ENCODE measurements at regions not wholly inside any gene's neighbourhood (a gene's known extent, or its start where the extent isn't known, plus 50 kb on each side); places are given as distances from the start of the nearest gene placed in this dataset.

DNA sequence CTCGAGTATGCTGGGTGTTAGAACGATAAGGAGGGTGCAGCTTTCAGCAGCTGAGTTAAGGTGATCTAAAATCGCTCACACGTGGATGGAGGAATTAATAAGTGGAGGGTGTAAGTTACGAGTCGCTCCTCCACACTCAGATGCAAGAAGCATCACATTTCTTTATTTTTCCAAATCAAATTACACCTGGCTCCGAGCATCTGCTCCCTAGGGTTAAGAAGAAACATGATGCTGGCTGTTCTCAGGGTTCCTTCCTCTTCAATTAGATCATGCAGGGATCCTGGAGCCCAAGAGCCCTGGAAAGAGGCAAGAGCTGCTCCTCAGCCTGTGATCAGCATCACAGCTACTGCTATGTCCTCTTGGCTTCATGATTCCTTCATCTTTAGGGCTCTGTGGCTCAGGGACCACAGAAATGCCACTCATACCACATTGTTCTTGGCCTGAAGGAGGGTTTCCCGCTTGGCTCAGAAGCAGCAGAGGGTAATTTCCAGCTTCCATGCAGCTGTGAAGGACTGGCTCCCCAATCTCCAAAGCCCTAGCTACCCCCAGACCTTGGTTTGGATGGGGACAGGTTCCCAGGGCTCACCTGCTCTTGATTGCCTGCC is 235.9 kb upstream of the ZNF32 start:
- no peak for DNase-seq

DNA sequence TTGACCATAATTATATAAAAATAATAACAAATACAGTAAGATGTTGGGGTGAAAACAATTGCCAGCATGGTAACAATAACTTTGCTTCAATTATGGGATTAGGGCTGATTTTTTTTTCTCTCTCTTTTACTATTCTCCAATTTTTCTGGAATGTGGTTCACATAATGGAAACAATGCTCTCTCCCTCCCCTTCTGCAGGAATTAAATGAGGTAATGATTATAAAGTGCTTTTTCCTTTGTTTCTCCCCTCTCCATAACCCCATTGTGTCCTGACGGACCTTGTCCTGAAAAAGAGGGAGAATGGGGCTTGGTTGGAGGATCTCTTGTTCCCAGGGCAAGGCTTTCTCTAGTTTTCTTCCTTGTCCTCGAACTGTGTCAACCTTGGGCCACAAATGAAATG is 234.0 kb upstream of the ZNF32 start:
- no peak for DNase-seq

DNA sequence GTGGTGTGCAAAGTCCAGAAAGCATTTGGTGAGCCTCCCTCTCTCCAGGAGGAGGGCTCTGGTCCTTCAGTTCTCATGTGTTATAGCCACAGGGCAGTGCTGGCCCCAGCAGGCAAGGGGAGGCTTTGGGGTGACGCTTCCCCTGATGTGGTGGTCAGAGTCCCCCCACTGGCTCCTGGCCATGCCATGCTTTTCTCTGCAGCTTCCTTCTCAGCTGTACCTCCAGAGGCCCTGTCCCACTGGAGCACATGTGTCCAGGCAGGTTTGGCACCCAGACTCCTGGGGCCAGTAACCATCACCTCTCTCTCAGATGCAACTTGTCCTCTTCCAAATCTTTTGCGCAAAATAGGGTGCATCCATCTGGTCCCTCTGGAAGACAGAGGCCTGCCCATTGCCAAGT is 233.0 kb upstream of the ZNF32 start:
- DNase-seq = no peak

DNA sequence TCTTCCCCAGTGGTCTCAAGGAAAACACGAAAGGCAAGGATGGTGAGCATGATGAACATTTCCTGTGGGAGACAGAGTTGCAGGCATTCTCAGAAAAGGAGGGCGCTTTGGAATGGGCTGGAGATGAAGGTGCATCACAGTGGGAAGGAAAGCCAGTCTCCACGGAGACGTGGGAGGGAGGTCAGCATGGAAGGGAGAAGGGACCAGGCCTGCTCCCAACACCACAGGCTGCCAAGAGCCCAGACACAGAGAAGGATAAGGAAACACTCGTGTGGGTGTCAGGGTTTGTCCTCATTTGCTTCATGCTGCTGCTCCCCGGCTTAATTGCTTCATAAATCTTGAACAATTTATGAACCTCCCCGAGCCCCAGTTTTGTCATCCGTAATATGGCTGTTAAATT is 231.5 kb upstream of the ZNF32 start:
- DNase-seq = no peak

DNA sequence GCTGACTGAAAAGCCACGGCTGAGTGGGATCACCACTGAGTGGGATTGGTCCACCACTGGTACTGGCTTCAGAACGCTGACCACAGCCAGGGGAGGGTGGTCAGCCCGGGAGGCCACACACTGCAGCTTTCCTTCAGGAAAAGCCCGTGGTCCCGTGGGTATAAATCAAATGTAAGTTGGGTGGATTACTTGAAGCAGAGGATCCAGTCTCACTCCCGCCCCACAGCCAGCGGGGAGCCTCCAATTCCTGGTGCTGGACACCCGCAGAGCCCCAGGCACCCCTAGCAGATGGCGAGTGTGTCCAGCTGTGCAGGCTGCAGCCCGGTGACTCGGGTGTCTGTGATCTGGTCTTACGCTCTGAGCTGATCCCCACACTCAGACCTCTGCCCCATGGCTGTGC is 231.1 kb upstream of the ZNF32 start:
- DNase-seq = no peak

DNA sequence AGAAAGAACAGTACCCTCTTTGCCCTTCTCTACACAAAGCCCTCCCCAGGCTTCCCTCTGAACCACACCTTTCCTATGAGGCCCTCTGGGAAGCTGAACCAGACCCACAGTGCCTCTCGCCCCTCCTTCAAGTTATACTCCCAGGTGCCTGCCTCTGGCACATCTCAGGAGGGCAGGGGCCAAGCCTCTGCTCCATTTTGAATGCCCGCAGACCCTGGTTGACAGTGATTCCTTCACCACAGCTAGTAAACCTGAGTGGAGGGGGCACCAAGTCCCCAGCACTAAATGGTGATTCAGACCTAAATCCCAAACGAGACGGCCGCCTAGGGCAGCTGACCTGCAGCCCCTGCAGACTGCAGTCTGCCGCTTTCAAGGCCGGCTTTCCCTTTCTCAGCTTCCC is 230.5 kb upstream of the ZNF32 start:
- DNase-seq = no peak

DNA sequence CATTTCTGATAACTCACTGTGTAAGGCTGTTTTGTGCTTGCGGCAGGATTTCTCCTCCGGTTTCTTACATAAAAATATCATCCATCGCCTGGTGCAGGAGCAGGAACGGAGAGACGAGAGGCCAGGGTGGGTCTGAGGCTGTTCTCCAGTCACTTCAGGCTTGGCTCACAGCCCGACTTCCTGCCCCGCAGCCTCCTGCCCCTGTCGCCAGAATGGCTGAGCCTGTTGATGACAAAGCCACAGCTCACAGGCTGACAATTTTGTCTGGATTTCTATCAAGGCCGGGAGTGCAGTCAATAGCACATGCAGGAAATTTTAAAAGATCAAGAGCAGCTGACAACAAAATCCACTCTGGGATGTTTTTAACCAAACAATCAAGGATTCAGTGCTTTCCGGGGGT is 229.7 kb upstream of the ZNF32 start:
- no peak for DNase-seq

DNA sequence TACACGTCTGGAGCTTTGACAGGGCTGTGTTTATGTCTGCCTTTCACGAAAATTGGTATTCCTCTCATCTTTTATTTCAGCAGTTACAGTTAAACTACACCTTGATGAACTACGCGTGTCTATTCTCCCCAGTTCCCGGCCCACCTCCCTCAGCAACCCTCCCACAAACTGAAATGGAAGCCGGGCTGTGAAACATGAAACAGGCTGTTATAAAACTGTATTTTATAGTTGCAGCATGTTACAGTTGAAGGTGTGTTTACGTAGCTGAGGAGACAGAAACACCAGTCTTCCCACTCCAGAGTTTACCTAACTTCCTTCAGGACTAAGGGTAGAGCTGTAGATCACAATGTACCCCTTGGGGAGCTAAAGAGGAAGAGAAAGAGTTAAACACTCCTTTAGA is 228.3 kb upstream of the ZNF32 start:
- DNase-seq = no peak

DNA sequence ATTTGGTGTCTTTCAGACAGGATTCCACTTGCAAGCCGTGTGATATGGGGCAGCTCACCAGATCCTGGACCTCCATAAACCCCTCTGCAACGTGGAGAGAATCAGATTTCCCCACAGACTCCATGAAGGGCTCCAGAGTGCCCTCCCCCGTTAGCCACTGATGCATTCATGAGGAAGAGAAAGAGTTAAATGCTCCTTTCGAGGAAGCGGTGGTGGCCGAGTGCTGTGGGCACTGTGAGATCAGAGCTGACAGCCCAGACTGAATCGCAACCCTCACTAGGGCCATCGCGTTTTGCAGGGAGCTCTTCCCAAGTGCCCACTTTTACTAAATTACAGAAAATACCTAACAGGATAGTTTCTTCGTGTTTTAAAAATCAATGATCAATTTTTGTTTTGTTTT is 226.3 kb upstream of the ZNF32 start:
- DNase-seq = no peak

DNA sequence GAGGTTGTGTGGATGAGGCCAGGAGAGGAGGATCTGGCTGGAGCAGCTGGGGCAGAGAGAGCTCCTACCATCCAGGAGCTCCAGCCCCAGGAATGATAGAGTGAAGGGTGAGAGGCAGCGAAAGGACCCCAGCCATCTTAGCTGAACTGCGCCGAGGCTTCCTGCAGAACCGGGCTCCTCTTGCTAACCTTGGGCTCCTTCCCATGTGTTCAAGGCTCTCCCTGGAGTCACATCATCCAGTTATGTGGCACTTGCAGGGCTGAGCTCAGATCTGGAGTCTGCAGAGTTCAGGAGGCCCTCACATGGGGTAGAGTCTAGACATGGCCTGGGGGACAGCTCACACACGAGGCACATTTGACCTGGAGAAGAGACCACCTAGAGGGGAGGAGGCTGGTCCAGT is 225.0 kb upstream of the ZNF32 start:
- DNase-seq = no peak

DNA sequence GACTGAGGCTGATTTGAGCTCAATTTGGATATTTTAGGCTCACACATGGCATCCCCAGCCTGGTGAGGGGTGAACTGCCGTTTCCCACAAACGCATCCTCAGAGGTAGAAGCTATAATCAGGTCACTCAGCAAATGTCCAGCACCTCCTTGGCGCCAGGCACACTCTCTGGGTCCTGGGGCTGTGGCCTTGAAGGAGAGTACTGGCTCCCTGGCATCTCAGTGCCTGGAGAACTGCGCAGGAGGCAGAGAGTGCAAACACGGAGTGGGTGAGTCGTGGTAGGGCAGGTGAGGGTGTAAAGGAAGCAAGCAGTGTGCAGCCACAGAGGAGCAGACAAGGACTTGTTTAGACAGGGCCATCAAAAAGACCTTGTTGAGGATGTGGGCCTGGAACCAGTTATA is 224.0 kb upstream of the ZNF32 start:
- DNase-seq = no peak

DNA sequence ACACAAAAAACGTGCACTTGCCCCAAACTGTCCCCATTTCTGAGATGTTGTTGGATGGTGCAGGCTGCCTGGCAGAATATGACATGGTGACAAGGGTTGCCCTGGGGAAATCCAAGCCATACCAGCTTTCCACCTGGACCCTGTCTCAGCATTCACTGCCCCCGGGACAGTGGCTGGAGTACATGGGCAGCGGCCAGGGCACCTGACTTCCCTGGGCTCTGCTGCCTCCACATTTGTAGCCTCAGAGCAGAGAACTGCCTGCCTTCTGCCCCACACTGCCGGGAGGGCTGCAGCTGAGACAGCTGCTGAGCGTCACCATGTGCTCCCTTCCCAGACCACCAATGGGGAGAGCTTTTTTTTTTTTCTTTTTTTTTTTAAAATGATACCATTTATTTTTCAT is 222.9 kb upstream of the ZNF32 start:
- DNase-seq = no peak

DNA sequence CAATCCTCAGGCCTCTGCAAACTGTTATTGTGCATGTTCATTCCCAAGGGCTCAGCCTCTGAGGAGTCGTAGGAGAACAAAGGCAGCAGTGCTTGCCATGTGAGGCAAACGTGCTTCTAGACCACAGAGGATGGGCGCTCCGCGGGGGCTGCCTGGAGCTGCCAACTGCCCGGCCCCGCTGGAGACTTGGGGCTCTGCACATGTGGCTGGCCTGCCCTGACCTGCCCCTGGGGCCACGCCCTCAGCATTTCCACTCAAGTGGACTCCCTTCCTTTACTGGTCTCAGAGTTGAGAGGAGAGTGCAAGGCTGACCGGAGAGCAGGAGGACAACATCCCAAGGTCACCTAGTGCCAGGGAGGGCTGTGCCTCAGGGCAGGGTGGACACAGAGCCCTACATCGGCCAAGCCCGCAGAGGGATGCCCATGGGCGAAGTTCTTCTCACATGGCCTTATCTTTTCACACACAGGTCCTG is 222.3 kb upstream of the ZNF32 start:
- no peak for DNase-seq

DNA sequence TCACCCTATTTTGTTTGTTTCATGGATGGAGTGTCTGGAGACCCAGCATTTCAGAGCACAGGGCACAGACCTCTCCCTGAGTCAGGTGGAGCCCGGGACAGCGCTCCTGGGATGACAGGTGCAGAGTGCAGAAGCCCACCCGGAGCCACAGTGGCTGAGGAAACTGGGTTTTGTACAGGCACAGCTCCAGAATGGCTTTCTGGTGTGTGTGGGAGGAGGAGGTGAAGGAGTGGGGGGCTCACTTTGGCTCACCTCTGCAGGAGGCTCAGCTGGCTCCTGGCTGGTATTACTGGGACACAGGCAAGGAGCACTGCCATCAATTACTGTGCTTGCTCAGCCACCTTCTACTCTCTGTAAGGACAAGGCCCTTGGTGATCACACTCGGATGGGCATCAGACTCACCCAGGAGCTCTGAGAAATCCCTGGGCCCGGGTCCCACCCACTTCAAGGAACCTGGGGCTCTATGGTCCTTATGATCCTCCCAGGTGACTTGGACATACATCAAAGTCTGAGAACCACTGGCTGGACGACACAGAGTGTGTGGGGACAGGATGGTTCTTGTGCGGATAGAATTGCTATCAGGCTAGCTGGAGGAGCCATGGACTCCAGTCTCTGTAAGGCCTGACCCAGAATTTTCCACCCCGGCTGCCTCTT is 221.1 kb upstream of the ZNF32 start:
- no peak for DNase-seq

DNA sequence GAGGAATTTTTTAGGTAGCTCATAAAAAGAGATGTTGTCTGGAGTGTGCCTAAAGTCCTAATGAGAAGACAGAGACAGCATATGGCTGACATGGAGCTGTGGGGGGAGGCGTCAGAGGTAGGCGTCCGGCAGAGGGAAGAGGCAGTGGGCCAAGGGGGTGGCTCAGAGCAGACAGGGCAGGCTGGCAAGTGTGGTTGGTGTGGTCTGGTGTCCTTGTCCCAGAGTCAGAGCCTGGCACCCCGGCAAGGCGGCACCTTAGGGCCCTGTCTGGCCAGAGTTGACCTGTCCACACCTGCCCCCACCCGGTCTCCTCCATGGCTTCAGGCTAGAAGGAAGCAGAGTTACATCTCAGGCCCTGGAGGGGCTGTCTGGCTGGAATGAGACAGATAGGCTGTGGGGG is 220.3 kb upstream of the ZNF32 start:
- DNase-seq = no peak

DNA sequence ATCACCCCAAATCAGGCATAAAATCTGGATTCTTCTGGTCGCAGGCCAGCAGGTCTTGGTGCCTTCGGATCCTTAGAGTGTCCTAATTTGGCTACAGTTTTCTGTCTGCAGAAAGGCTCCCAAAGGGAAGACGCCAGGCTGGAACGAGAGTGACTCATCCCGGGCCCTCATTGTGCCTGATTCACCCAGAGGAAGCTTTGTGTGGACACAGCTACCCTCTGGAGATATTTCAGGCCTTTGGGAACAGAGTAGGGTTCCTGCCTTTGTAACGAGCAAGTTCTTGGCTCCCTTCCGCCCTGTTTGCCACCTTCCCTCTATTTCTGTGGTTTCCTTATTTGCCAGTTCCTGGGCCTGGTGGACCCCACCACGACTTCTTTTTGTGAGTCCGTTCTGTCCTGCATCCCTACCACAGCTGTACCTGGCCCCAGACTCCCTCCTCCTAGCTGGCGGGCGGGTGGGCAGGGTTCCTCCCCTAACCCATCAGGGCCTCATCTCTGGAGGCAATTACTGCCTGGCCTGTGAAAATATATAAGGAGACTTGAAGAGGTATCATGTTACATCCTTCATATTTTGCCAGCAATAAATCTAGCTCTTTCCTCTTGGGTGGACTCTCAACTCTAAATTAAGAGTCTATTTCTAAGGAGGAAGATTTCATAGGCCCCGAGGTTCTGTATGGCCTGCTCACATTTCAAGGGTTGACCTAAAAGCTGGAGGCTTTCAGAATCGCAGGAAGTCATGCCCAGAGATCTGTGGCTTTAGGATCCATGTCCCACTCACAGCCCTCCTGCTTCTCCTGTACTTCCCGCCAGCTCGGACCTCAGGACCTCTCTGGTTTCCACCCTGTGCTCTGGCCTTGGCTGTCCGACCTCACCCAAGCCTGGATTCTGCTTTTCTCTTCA is 219.2 kb upstream of the ZNF32 start:
- DNase-seq = no peak

DNA sequence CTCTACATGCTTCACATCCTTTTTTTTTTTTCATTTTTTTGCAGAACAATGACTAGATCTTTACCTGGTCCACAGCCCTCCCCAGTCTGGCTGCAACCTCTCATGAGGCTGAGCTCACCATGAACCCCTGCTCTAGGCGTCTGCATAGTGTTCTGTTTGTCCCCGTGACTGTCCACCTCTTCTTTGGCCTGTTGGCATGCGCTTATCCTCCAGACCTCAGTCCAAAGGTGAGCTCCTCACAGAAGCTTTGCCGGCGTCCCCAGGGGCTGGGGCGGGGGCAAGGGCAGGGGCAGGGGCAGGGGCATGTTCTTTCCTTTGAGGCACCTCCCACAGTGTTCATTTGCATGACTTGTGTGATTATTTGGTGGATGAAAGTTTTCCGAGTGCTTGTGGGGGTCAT is 218.4 kb upstream of the ZNF32 start:
- DNase-seq = no peak

DNA sequence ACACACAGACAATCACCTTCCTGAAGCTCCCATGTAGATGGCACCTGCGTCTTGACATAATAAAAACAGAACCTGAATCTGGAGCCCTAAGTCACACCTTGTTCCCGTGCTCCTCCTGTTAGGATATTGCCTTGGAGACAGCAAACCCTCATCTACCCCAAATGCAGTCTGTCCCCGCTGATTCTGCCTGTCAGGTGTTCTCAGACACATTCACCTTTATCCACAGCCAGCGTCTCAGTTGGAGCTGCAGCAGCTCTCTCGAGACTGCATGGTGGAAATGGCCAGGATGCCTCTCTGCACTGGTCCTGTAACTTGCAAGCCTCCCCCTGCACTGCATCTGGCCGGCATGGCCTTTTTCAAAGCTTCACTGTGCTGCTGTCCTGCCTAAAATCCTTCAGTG is 218.0 kb upstream of the ZNF32 start:
- DNase-seq = no peak

DNA sequence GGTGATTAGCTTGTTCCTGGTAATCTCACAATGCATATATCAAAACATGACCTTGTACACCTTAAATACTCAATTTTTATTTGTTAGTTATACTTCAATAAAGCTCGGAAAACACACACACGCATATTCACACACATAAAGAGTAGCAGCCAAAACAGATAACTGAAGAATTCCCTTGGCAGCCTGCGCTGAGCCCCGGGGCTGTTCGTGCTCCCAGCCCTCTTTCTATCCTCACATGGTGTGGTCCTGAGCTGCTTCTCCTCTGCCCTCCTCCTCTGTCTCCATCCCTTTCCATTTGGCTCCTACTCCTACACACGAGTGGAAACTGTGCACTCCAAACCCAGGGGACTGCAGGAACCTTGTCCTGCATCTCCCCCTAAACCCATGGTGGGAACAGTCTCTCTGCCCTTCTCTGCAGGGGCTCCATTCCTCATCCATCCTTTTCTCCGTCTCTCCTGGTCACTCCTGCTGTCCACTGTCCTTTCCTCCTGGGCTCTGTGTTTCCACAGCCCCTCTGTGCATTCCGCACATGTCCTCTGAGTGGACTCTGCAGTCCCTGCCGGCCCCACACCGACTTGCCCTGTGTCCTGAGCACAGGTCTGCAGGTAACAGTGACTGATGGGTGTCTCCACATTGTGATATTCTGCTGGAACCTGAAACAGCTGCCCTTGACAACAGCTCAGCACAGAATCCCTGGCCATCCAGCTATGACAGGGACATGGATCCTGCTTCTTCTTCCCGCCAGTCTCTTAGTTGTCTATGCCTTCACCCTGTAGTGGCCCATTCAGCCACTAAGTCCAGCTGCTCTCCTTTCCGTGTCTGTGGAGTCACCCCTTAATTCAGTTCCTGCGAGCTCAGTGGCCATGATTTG is 216.8 kb upstream of the ZNF32 start:
- no peak for DNase-seq

DNA sequence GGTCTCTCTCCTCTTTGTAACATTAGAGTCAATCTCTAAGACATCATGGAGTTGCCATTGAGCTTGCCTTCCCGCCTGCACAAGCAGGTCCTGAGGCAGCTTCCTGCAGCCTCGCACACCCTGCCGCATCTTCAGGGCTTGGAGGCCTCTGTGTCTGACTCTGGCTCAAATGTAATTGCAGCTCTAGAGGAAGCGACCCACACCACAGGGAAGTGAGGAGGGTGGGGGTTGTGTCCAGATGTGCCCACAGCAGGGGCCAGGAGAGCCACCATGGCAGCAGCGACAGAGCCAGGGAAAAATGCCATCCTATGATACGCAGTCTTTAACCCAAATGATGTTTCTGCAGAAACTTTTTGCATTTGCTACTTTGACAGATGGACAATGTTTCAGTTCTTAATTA is 216.0 kb upstream of the ZNF32 start:
- DNase-seq = no peak

DNA sequence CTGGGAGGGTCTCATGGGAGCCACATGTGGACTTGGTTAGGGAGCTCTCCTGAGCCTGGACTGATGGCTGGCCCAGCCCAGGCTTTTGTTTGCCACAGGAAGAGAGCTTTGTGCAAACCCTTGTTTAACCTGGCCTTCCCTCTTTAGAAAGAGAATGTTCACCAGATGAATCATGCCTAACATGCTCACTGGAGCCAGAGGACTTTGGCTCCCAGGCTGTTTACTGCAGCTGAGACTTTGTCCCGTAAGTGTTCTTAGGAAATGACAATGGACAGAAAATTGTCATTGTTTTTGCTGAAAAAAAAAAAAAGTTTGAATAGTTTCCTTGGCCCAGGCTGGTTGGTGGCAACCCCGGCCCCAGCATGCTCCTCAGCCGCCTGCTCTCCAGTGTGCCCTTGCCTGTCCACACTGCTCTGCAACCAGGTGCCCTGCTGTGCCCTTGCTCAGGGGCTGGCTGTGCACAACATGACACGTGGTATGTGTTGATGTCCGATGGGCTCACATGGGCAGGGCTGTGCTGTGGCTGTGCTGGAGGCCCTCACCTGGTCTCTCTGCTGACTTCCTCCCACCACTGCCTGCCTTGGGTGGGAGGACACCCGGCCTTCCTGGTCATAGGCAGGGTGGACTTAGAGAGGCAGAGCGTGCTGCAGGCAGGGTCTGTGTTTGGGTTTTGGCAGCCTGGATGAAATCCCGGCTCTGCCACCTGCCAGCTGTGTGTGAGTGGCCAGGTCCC is 215.3 kb upstream of the ZNF32 start:
- DNase-seq = no peak

DNA sequence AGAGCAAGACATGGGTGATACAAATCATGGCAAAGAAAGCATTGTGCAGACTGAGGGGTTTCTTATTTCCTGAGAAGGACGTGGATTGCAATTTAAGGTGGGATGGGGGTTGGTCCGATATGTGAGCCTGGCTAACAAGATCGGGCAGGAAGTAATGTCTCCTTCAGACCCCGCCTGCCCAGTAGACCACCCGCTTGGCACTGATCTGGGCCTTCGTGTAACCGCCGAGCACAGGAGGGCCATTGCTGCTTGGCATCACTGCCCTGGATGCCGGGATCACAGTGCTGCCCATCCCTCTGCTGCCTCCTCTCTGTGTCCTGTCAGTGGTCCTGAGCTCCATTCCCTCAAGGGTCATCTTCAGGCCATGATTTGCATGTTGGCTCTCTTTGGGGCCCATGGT is 214.6 kb upstream of the ZNF32 start:
- no peak for DNase-seq

DNA sequence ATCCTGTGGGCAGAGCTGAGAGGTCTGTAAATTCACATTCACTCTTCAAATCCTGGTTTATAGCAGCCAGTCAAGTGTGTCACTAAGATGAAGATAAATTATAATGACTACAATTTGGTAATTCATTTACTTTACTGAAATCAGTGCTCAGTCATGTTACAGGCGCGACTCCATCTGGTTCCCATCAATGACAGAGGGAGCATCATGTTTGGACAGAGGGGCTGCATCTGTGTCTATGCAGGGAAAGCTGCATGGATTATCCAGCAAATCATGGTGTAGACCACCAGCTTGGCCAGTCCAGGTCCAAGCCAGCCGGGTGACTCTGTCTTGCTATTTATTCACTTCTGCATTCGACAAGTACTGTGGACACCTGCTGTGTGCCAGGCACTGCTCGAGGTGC is 214.1 kb upstream of the ZNF32 start:
- no peak for DNase-seq

Data from NCI-H526 treated with DMSO at 0.1 percent for 48 hours (cell line).